Gastrocnemius medialis (tissue), 4 donors: ENCODE measurements at regions not wholly inside any gene's neighbourhood (a gene's known extent, or its start where the extent isn't known, plus 50 kb on each side); places are given as distances from the start of the nearest gene placed in this dataset.

Experiments
- POLR2A ChIP-seq, 2 donors: fragments of 450-650 bp; IDR thresholded peaks; one replicate each; pipeline ENCODE4 v1.6.1; 2017; ENCODE audit warnings: antibody characterized with exemption in 2 of 2, mild to moderate bottlenecking in 2 of 2, moderate library complexity in 2 of 2
- TF ChIP-seq, protein P1 (sequence below), 5 experiments: fragments of 450-650 bp in 3 of 5; fragments of 200-600 bp in 2 of 5; sonication (generic) in 2 of 5; IDR thresholded peaks in 4 of 5; conservative IDR thresholded peaks in 1 of 5; 1 replicate in 4 of 5; 2 replicates in 1 of 5; pipeline ENCODE4 v1.5.1; 2016 to 2019; ENCODE audit warnings: antibody characterized with exemption in 5 of 5, mild to moderate bottlenecking in 3 of 5, moderate library complexity in 3 of 5

DNA sequence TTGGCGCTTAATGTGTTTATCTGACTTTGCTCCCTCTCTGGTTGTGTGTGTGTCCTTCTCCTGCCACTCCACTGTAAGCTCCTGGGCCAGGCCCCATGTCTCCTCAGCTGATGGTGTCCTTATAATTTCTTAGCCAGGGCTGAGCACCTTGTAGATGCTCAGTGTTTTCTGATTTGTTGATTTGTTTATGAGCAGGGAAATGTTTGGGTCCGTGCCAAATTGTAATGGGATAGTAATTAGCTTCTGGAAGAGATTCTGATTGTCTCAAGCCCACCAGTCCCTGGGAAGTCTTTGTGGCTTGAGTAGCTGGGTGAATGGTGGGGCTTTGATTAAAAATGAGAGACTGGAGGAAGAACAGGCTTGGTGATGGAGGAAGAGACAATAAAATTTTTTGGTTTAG, 270.5 kb downstream of the MYCN start:
- TF ChIP-seq, protein P1, sequence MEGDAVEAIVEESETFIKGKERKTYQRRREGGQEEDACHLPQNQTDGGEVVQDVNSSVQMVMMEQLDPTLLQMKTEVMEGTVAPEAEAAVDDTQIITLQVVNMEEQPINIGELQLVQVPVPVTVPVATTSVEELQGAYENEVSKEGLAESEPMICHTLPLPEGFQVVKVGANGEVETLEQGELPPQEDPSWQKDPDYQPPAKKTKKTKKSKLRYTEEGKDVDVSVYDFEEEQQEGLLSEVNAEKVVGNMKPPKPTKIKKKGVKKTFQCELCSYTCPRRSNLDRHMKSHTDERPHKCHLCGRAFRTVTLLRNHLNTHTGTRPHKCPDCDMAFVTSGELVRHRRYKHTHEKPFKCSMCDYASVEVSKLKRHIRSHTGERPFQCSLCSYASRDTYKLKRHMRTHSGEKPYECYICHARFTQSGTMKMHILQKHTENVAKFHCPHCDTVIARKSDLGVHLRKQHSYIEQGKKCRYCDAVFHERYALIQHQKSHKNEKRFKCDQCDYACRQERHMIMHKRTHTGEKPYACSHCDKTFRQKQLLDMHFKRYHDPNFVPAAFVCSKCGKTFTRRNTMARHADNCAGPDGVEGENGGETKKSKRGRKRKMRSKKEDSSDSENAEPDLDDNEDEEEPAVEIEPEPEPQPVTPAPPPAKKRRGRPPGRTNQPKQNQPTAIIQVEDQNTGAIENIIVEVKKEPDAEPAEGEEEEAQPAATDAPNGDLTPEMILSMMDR (IDR thresholded peaks at IDR 0.05 in 4 of 5, conservative IDR thresholded peaks at IDR 0.05 in 1 of 5), result no peak
- no peak for TF ChIP-seq POLR2A (IDR thresholded peaks at IDR 0.05)
